KMS-11 (cell line): ENCODE measurements at regions not wholly inside any gene's neighbourhood (a gene's known extent, or its start where the extent isn't known, plus 50 kb on each side); places are given as distances from the start of the nearest gene placed in this dataset.

ENCODE experiments used
- H2AFZ ChIP-seq: fragments of 200-600 bp; sonication (generic); 2 replicates; pipeline ENCODE4 v1.6.1; 2016; ENCODE audit warnings: antibody characterized with exemption, mixed run types, low read depth
- H3K27ac ChIP-seq: fragments of 200-600 bp; sonication (generic); 2 replicates; pipeline ENCODE4 v1.6.1; 2016; ENCODE audit warnings: mild to moderate bottlenecking, mixed run types
- H3K27me3 ChIP-seq: fragments of 200-600 bp; sonication (generic); 2 replicates; pipeline ENCODE4 v1.6.1; 2017; ENCODE audit warnings: mild to moderate bottlenecking, low read depth, mixed run types, moderate library complexity; ENCODE audit not compliant: insufficient read depth
- H3K36me3 ChIP-seq: fragments of 200-600 bp; sonication (generic); 2 replicates; pipeline ENCODE4 v1.6.1; 2017; ENCODE audit warnings: mild to moderate bottlenecking, mixed run types; ENCODE audit not compliant: insufficient read depth
- H3K4me1 ChIP-seq: fragments of 200-600 bp; sonication (generic); 2 replicates; pipeline ENCODE4 v1.6.1; 2016; ENCODE audit warnings: mild to moderate bottlenecking, low read depth, mixed run types; ENCODE audit not compliant: poor library complexity, severe bottlenecking
- H3K4me2 ChIP-seq: fragments of 200-600 bp; sonication (generic); 2 replicates; pipeline ENCODE4 v1.7.0; 2016; ENCODE audit warnings: mild to moderate bottlenecking, mixed run types
- H3K4me3 ChIP-seq: fragments of 200-600 bp; sonication (generic); IDR thresholded peaks from 2 replicates; pipeline ENCODE4 v1.6.1; 2017; ENCODE audit warnings: low read depth, low read length, mixed read lengths; ENCODE audit not compliant: insufficient read depth
- H3K79me2 ChIP-seq: fragments of 200-600 bp; sonication (generic); 2 replicates; pipeline ENCODE4 v1.6.1; 2016; ENCODE audit warnings: low read depth, mixed run types; ENCODE audit not compliant: insufficient read depth
- H3K9ac ChIP-seq: fragments of 200-600 bp; sonication (generic); 2 replicates; pipeline ENCODE4 v1.6.1; 2016; ENCODE audit warnings: mild to moderate bottlenecking, mixed run types
- H4K20me1 ChIP-seq: fragments of 200-600 bp; sonication (generic); 2 replicates; pipeline ENCODE4 v1.6.1; 2016; ENCODE audit warnings: mild to moderate bottlenecking, mixed run types; ENCODE audit not compliant: insufficient read depth
- TF ChIP-seq, protein P1 (sequence below): fragments of 200-600 bp; sonication (generic); conservative IDR thresholded peaks from 2 replicates; pipeline ENCODE4 v1.6.1; 2017; ENCODE audit warnings: low read depth, mild to moderate bottlenecking, antibody characterized with exemption, low read length, moderate library complexity, mixed read lengths

DNA sequence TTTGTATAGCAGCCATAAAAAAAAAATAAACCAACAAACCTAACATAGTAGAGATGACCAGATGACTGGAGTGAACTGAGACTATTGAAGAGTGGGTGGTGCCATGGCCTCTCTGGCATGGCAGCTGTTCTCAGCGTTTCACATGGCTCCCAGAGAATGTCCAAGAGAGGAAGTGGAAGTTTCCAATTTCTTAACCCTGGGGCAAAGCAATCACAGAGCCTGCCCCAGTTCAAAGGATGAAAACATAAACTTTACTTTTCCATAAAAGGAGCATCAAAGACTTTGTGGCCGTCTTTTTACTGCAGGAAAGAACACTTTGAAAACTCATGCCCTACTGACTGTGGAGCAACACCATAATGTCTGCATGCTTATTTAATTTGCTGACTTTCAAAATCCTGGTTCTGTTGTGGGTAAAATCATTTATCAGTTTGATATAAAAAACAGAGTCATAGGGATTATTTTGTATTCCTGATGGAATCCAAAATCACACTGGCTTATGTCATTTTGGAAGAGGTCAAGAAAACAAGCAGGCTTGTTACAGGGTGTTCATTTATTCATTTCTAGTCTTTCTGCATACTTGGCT lies 165.4 kb downstream of the SLC35B3 start:
- Histone ChIP-seq H3K9ac (no peak overlapping the region), H3K27me3 (no peaks in the 10 kb centered on the region), H3K36me3 (no peaks in the 10 kb centered on the region), H3K79me2 (no peaks in the 10 kb centered on the region), H2AFZ (no peak overlapping the region), H3K4me2 (no peak overlapping the region), H3K4me3 (no peak overlapping the region), H3K4me1 (no peaks in the 10 kb centered on the region), H3K27ac (no peak overlapping the region), H4K20me1 (no peaks in the 10 kb centered on the region)
- TF ChIP-seq, protein P1, sequence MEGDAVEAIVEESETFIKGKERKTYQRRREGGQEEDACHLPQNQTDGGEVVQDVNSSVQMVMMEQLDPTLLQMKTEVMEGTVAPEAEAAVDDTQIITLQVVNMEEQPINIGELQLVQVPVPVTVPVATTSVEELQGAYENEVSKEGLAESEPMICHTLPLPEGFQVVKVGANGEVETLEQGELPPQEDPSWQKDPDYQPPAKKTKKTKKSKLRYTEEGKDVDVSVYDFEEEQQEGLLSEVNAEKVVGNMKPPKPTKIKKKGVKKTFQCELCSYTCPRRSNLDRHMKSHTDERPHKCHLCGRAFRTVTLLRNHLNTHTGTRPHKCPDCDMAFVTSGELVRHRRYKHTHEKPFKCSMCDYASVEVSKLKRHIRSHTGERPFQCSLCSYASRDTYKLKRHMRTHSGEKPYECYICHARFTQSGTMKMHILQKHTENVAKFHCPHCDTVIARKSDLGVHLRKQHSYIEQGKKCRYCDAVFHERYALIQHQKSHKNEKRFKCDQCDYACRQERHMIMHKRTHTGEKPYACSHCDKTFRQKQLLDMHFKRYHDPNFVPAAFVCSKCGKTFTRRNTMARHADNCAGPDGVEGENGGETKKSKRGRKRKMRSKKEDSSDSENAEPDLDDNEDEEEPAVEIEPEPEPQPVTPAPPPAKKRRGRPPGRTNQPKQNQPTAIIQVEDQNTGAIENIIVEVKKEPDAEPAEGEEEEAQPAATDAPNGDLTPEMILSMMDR, result no peak

DNA sequence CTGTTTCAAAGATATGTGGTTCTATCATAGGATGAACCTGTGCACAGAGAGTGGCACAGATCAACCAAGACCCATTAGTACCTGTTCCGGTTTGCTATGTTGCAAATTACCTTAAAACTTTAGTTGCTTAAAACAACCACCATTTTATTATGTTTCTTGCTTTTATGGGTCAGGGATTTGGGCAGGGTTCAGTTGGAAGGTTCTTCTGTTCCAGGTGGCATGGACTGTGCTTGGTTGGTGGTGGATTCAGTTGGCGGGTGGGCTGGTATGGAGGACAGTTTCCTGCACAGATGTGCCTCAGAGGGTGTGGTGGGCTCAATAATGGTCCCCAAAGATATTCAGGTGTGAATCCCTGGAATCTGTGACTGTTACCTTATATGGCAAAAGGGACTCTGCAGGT lies 166.3 kb downstream of the SLC35B3 start:
- H3K36me3 ChIP-seq, result no peaks in the 10 kb centered on the region
- no peak overlapping the region for H3K4me2 ChIP-seq
- H3K9ac ChIP-seq, result no peak overlapping the region
- H3K79me2 ChIP-seq, result no peaks in the 10 kb centered on the region
- TF ChIP-seq, protein P1, result no peak
- no peaks in the 10 kb centered on the region for H4K20me1 ChIP-seq
- no peaks in the 10 kb centered on the region for H3K27me3 ChIP-seq
- H3K4me3 ChIP-seq, result no peak overlapping the region
- no peak overlapping the region for H2AFZ ChIP-seq
- no peaks in the 10 kb centered on the region for H3K4me1 ChIP-seq
- no peak overlapping the region for H3K27ac ChIP-seq

DNA sequence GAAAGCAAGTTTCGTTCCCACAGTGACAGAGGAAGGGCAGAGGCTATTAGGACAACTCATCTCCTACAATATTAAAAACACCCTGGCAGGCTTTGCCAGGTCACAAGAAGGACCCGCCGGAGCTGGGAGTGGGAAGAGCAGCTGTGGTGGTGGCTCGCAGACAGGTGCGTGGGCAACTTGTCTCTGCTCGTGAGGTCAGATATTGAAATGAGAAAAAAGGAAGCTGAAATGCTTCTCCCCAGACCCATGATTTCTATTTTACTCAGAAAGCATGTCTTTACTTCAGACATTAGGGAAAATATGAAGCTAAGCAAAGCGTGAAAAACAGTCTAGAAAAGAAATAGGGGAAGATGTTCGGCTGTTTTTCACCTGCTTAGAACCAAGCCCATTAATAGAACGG lies 166.3 kb upstream of the EEF1E1 start:
- no peak overlapping the region for H3K27ac ChIP-seq
- no peak overlapping the region for H2AFZ ChIP-seq
- TF ChIP-seq, protein P1, result no peak
- no peaks in the 10 kb centered on the region for H3K4me1 ChIP-seq
- no peaks in the 10 kb centered on the region for H4K20me1 ChIP-seq
- no peaks in the 10 kb centered on the region for H3K79me2 ChIP-seq
- H3K4me3 ChIP-seq, result no peak overlapping the region
- no peaks in the 10 kb centered on the region for H3K36me3 ChIP-seq
- no peak overlapping the region for H3K4me2 ChIP-seq
- no peaks in the 10 kb centered on the region for H3K27me3 ChIP-seq
- no peak overlapping the region for H3K9ac ChIP-seq

DNA sequence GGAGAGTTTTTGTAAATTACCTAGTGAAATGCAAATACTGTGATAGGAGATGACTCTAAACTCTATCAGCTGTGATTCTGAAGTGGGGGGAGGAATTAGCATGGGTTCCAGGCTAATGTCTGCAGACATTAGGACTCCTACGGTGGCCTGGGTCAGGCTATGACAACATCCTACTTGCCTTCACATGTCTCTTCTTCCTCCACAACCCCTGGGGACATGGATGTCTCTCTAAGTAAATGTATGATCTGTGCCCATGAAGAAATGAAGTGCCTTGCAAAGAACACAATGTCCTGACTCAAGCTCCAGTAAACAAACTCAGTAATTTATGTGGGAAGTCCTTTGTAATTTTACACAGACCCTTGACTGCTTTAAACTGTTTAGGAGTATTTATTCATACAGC lies 165.8 kb upstream of the EEF1E1 start:
- no peak overlapping the region for H3K27ac ChIP-seq
- no peaks in the 10 kb centered on the region for H3K4me1 ChIP-seq
- H3K4me2 ChIP-seq, result no peak overlapping the region
- TF ChIP-seq, protein P1, result no peak
- no peaks in the 10 kb centered on the region for H3K36me3 ChIP-seq
- no peaks in the 10 kb centered on the region for H3K79me2 ChIP-seq
- H3K27me3 ChIP-seq, result no peaks in the 10 kb centered on the region
- no peak overlapping the region for H3K9ac ChIP-seq
- no peak overlapping the region for H2AFZ ChIP-seq
- no peaks in the 10 kb centered on the region for H4K20me1 ChIP-seq
- H3K4me3 ChIP-seq, result no peak overlapping the region
